Caki2 (cell line): ENCODE measurements at regions not wholly inside any gene's neighbourhood (a gene's known extent, or its start where the extent isn't known, plus 50 kb on each side); places are given as distances from the start of the nearest gene placed in this dataset.

Experiments used
- DNase-seq: peaks from one replicate; pipeline ENCODE4 v3.0.0-alpha.2; 2015; ENCODE audit warnings: low read depth
- in situ Hi-C: cut with HindIII; loops from 2 replicates; pipeline ENCODE4 v1.10.0; 2016; ENCODE audit warnings: low sequenced_read_pairs, low pct_unique_long_range_greater_than_20kb, mixed read lengths

- in situ Hi-C loops: no loop called here
- no peak for DNase-seq
Observed at GRCh38 chr7:110590415-110590814, 500.5 kb upstream of the LRRN3 start.

- in situ Hi-C loops: no loop called here
- DNase-seq: no peak
Observed at GRCh38 chr7:110591341-110591740, 499.6 kb upstream of the LRRN3 start.

- DNase-seq: no peak
- in situ Hi-C loops: no loop called here
Observed at GRCh38 chr7:110592557-110592956, 498.4 kb upstream of the LRRN3 start.

GRCh38 chr7:110593355-110593754, 497.6 kb upstream of the LRRN3 start:
- DNase-seq: no peak
- in situ Hi-C loops: no loop called here

- in situ Hi-C loops: no loop called here
- no peak for DNase-seq
Observed at GRCh38 chr7:110595694-110596093, 495.2 kb upstream of the LRRN3 start.

GRCh38 chr7:110600956-110601355, 490.0 kb upstream of the LRRN3 start:
- in situ Hi-C loops: no loop called here
- DNase-seq: no peak

- DNase-seq: no peak
- in situ Hi-C loops: no loop called here
Observed at GRCh38 chr7:110601710-110602109, 489.2 kb upstream of the LRRN3 start.

GRCh38 chr7:110604206-110604605, 486.7 kb upstream of the LRRN3 start:
- in situ Hi-C loops: no loop called here
- DNase-seq: no peak

- in situ Hi-C loops: no loop called here
- no peak for DNase-seq
Observed at GRCh38 chr7:110604885-110605284, 486.0 kb upstream of the LRRN3 start.

GRCh38 chr7:110607050-110607857, 483.7 kb upstream of the LRRN3 start:
- DNase-seq: no peak
- in situ Hi-C loops: no loop called here

- no peak for DNase-seq
- in situ Hi-C loops: no loop called here
Observed at GRCh38 chr7:110609336-110609735, 481.6 kb upstream of the LRRN3 start.

GRCh38 chr7:110612680-110613079, 478.2 kb upstream of the LRRN3 start:
- no peak for DNase-seq
- in situ Hi-C loops: no loop called here
